ENCODE measurements at regions not wholly inside any gene's neighbourhood (a gene's known extent, or its start where the extent isn't known, plus 50 kb on each side); places are given as distances from the start of the nearest gene placed in this dataset.

DNA sequence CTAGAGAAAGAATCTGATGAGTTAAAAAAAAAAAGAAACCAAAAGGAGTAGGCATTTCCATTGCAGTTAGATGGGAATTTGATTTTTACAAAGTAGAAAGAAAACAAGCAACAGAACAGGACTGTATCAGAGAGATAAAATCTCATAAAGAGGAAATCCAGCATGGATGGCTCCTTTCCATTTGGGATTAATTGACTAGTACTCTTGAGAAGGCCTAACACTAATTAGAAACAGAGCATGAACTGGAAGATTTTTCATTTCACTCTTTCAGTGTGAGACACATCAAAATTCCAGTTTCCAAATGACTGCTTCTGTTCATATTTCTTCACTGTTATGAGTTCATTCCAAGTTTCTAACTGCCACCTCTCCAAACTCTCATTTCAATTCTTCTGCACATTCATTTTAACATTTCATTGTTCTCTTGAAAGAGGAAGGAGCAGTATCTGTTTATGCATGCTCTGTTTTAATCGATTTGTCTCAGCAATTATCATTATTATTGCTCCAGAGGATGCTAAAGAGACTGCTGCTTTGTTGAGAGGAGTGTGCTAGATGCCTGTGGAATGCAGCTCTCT lies 108.8 kb upstream of the PIEZO2 start:
- TF ChIP-seq, protein P1, sequence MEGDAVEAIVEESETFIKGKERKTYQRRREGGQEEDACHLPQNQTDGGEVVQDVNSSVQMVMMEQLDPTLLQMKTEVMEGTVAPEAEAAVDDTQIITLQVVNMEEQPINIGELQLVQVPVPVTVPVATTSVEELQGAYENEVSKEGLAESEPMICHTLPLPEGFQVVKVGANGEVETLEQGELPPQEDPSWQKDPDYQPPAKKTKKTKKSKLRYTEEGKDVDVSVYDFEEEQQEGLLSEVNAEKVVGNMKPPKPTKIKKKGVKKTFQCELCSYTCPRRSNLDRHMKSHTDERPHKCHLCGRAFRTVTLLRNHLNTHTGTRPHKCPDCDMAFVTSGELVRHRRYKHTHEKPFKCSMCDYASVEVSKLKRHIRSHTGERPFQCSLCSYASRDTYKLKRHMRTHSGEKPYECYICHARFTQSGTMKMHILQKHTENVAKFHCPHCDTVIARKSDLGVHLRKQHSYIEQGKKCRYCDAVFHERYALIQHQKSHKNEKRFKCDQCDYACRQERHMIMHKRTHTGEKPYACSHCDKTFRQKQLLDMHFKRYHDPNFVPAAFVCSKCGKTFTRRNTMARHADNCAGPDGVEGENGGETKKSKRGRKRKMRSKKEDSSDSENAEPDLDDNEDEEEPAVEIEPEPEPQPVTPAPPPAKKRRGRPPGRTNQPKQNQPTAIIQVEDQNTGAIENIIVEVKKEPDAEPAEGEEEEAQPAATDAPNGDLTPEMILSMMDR (IDR thresholded peaks at IDR 0.05), result no peak
- TF ChIP-seq POLR2A (IDR thresholded peaks at IDR 0.05) (no peak), EP300 (IDR thresholded peaks at IDR 0.05) (no peak)

Measured in ovary (tissue), 3 donors.